ENCODE measurements at regions not wholly inside any gene's neighbourhood (a gene's known extent, or its start where the extent isn't known, plus 50 kb on each side); places are given as distances from the start of the nearest gene placed in this dataset.

GRCh38 chr18:30457156-30457555 is 585.4 kb downstream of the DSC3 start (continued):
- TF ChIP-seq, protein P1, sequence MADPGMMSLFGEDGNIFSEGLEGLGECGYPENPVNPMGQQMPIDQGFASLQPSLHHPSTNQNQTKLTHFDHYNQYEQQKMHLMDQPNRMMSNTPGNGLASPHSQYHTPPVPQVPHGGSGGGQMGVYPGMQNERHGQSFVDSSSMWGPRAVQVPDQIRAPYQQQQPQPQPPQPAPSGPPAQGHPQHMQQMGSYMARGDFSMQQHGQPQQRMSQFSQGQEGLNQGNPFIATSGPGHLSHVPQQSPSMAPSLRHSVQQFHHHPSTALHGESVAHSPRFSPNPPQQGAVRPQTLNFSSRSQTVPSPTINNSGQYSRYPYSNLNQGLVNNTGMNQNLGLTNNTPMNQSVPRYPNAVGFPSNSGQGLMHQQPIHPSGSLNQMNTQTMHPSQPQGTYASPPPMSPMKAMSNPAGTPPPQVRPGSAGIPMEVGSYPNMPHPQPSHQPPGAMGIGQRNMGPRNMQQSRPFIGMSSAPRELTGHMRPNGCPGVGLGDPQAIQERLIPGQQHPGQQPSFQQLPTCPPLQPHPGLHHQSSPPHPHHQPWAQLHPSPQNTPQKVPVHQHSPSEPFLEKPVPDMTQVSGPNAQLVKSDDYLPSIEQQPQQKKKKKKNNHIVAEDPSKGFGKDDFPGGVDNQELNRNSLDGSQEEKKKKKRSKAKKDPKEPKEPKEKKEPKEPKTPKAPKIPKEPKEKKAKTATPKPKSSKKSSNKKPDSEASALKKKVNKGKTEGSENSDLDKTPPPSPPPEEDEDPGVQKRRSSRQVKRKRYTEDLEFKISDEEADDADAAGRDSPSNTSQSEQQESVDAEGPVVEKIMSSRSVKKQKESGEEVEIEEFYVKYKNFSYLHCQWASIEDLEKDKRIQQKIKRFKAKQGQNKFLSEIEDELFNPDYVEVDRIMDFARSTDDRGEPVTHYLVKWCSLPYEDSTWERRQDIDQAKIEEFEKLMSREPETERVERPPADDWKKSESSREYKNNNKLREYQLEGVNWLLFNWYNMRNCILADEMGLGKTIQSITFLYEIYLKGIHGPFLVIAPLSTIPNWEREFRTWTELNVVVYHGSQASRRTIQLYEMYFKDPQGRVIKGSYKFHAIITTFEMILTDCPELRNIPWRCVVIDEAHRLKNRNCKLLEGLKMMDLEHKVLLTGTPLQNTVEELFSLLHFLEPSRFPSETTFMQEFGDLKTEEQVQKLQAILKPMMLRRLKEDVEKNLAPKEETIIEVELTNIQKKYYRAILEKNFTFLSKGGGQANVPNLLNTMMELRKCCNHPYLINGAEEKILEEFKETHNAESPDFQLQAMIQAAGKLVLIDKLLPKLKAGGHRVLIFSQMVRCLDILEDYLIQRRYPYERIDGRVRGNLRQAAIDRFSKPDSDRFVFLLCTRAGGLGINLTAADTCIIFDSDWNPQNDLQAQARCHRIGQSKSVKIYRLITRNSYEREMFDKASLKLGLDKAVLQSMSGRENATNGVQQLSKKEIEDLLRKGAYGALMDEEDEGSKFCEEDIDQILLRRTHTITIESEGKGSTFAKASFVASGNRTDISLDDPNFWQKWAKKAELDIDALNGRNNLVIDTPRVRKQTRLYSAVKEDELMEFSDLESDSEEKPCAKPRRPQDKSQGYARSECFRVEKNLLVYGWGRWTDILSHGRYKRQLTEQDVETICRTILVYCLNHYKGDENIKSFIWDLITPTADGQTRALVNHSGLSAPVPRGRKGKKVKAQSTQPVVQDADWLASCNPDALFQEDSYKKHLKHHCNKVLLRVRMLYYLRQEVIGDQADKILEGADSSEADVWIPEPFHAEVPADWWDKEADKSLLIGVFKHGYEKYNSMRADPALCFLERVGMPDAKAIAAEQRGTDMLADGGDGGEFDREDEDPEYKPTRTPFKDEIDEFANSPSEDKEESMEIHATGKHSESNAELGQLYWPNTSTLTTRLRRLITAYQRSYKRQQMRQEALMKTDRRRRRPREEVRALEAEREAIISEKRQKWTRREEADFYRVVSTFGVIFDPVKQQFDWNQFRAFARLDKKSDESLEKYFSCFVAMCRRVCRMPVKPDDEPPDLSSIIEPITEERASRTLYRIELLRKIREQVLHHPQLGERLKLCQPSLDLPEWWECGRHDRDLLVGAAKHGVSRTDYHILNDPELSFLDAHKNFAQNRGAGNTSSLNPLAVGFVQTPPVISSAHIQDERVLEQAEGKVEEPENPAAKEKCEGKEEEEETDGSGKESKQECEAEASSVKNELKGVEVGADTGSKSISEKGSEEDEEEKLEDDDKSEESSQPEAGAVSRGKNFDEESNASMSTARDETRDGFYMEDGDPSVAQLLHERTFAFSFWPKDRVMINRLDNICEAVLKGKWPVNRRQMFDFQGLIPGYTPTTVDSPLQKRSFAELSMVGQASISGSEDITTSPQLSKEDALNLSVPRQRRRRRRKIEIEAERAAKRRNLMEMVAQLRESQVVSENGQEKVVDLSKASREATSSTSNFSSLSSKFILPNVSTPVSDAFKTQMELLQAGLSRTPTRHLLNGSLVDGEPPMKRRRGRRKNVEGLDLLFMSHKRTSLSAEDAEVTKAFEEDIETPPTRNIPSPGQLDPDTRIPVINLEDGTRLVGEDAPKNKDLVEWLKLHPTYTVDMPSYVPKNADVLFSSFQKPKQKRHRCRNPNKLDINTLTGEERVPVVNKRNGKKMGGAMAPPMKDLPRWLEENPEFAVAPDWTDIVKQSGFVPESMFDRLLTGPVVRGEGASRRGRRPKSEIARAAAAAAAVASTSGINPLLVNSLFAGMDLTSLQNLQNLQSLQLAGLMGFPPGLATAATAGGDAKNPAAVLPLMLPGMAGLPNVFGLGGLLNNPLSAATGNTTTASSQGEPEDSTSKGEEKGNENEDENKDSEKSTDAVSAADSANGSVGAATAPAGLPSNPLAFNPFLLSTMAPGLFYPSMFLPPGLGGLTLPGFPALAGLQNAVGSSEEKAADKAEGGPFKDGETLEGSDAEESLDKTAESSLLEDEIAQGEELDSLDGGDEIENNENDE (IDR thresholded peaks at IDR 0.05; ENCODE audit: insufficient replicate concordance, low read length): no peak
- no peak for TF ChIP-seq TAF7 (optimal IDR thresholded peaks at IDR 0.05; ENCODE audit: borderline replicate concordance, low read depth, low read length)
- TF ChIP-seq SP1 (IDR thresholded peaks at IDR 0.05; ENCODE audit: low read depth, low read length): no peak
- TF ChIP-seq BRCA1 (IDR thresholded peaks at IDR 0.05; ENCODE audit: low read depth, low read length): no peak
- TF ChIP-seq CTBP2 (IDR thresholded peaks at IDR 0.05; ENCODE audit: borderline replicate concordance, insufficient read depth, insufficient read length, low read length): no peak
- TF ChIP-seq POLR2AphosphoS5 (IDR thresholded peaks at IDR 0.05; ENCODE audit: low read depth, low read length): no peak
- TF ChIP-seq TEAD4 (IDR thresholded peaks at IDR 0.05; ENCODE audit: low read depth, low read length): no peak
- TF ChIP-seq RNF2 (IDR thresholded peaks at IDR 0.05; ENCODE audit: borderline replicate concordance, low read depth, low read length, missing control alignments, poor library complexity, severe bottlenecking): no peak
- TF ChIP-seq EZH2 (IDR thresholded peaks at IDR 0.05; ENCODE audit: low read depth, low read length, severe bottlenecking): no peak
- no peak for TF ChIP-seq JUN (IDR thresholded peaks at IDR 0.05; ENCODE audit: low read depth, low read length)
- TF ChIP-seq RXRA (IDR thresholded peaks at IDR 0.05; ENCODE audit: insufficient read depth, low read depth, low read length): no peak
- no peak for TF ChIP-seq KDM1A (IDR thresholded peaks at IDR 0.05; ENCODE audit: borderline replicate concordance, low read length)
